ENCODE measurements at regions not wholly inside any gene's neighbourhood (a gene's known extent, or its start where the extent isn't known, plus 50 kb on each side); places are given as distances from the start of the nearest gene placed in this dataset.

- no peak for TF ChIP-seq CTCF (IDR thresholded peaks at IDR 0.05; ENCODE audit: insufficient read depth, low read depth, low read length, missing control alignments)
- no peak for DNase-seq (ENCODE audit: low read depth)
- no peak overlapping the region for H3K4me3 ChIP-seq (ENCODE audit: low read depth, low read length)
These were observed 50.1 kb downstream of the CEP43 start for GRCh38 chr6:167049275-167049674.

DNA sequence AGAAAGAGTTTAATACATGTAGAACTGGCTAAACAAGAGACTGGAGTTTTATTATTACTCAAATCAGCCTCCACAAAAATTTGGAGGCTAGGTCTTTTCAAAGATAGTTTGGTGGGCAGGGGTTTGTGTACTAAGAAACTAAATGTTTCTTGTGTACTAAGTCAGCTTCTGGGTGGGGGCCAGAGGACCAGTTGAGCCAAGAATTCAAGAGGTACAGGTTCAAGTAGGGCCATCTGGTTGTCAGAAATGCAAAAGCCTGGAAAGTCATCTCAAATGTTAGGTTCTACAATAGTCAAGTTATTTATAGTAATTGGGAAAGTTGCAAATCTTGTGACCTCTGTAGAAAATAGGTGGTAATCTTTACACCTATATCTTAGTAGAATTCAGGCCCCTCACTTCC lies 51.7 kb downstream of the CEP43 start:
- H3K4me3 ChIP-seq (ENCODE audit: low read depth, low read length) = no peak overlapping the region
- no peak for TF ChIP-seq CTCF (IDR thresholded peaks at IDR 0.05; ENCODE audit: insufficient read depth, low read depth, low read length, missing control alignments)
- no peak for DNase-seq (ENCODE audit: low read depth)

- no peak for DNase-seq (ENCODE audit: low read depth)
- H3K4me3 ChIP-seq (ENCODE audit: low read depth, low read length) = no peak overlapping the region
- TF ChIP-seq CTCF (IDR thresholded peaks at IDR 0.05; ENCODE audit: insufficient read depth, low read depth, low read length, missing control alignments) = no peak
These were observed 54.8 kb downstream of the CEP43 start for GRCh38 chr6:167053895-167054530.

DNA sequence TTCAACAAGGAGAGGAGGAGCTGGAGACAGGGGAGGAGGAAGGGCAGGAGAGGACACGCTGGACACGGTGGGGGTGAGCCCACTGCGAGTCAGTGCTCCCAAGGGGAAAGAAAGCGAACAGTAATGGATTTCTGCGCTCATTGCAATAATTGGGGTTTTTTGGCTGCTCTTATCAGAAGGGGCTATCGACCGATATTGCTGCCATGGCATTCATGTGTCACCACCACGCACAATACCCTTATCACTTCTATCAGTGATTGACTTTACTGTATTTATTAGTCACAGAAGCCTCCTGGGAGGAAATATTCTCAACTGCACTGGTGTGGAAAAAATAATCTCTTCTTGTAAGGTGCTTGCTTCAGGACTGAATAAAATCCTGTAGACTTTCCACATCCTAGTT lies 55.8 kb downstream of the CEP43 start:
- TF ChIP-seq CTCF (IDR thresholded peaks at IDR 0.05; ENCODE audit: insufficient read depth, low read depth, low read length, missing control alignments) = no peak
- no peak for DNase-seq (ENCODE audit: low read depth)
- H3K4me3 ChIP-seq (ENCODE audit: low read depth, low read length) = no peak overlapping the region

DNA sequence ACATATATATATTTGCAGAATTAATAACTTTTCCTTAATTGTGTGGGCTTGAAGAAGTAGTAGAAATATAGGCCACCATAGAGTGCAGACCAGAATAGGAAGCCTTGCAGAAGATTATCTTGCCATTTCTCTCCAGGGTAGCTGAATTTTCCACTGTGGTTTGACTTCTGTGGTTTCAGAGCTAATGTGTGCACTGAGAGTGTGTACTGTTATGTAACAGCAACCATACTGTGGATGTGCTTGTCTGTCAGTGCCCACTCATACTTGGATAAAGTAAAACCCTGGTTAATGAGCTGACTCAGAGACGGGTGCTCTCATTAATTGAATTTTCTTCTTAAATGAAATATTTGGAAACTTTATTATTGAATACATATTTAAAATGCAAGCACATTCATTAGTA lies 57.2 kb downstream of the CEP43 start:
- TF ChIP-seq CTCF (IDR thresholded peaks at IDR 0.05; ENCODE audit: insufficient read depth, low read depth, low read length, missing control alignments) = no peak
- H3K4me3 ChIP-seq (ENCODE audit: low read depth, low read length) = no peak overlapping the region
- DNase-seq (ENCODE audit: low read depth) = peak; percentile 58

- TF ChIP-seq CTCF (IDR thresholded peaks at IDR 0.05; ENCODE audit: insufficient read depth, low read depth, low read length, missing control alignments) = no peak
- no peak overlapping the region for H3K4me3 ChIP-seq (ENCODE audit: low read depth, low read length)
- no peak for DNase-seq (ENCODE audit: low read depth)
These were observed 59.1 kb downstream of the CEP43 start for GRCh38 chr6:167058261-167058660.

All from GM12865 (cell line).